AG04449 (cell line): ENCODE measurements at regions not wholly inside any gene's neighbourhood (a gene's known extent, or its start where the extent isn't known, plus 50 kb on each side); places are given as distances from the start of the nearest gene placed in this dataset.

Source experiments
- CTCF ChIA-PET: fragments of 350-600 bp; formaldehyde crosslinking; extraction: SDS; loops from one replicate; lab custom pipeline; 2021; ENCODE audit warnings: antibody characterized with exemption; lab: Yijun Ruan, JAX
- POLR2A ChIA-PET: fragments of 400-600, 350-600 bp; formaldehyde crosslinking; extraction: SDS; loops from one replicate; lab custom pipeline; 2020; ENCODE audit warnings: antibody characterized with exemption, inconsistent platforms; lab: Yijun Ruan, JAX
- DNase-seq: peaks from one replicate; pipeline ENCODE4 v3.0.0-alpha.2; 2010; ENCODE audit warnings: low read depth, low spot score
- H3K4me3 ChIP-seq: 2 replicates; pipeline ENCODE4 v1.5.1; 2011; ENCODE audit warnings: low read depth, mild to moderate bottlenecking, control low read depth, low read length
- CTCF ChIP-seq: IDR thresholded peaks from one replicate; pipeline ENCODE4 v1.5.1; 2011; ENCODE audit warnings: mild to moderate bottlenecking, moderate library complexity, low read length, control low read depth, inconsistent platforms; ENCODE audit not compliant: insufficient read depth; ENCODE audit errors: missing control alignments

- no peak for TF ChIP-seq CTCF
- DNase-seq = no peak
- ChIA-PET CTCF (no interaction called here), POLR2A (no interaction called here)
- no peak overlapping the region for H3K4me3 ChIP-seq
Observed at GRCh38 chr2:145015561-145015960, 495.6 kb upstream of the ZEB2 start.

- POLR2A ChIA-PET = no interaction called here
- H3K4me3 ChIP-seq = no peak overlapping the region
- CTCF ChIA-PET = interaction anchor here (0.9 kb wide), 1 partner anchor 471 kb away, joined by 3 read pairs; no protein-coding TSS in a partner anchor
- no peak for DNase-seq
- TF ChIP-seq CTCF = no peak
Observed at GRCh38 chr2:145012806-145013205, 492.9 kb upstream of the ZEB2 start.

DNA sequence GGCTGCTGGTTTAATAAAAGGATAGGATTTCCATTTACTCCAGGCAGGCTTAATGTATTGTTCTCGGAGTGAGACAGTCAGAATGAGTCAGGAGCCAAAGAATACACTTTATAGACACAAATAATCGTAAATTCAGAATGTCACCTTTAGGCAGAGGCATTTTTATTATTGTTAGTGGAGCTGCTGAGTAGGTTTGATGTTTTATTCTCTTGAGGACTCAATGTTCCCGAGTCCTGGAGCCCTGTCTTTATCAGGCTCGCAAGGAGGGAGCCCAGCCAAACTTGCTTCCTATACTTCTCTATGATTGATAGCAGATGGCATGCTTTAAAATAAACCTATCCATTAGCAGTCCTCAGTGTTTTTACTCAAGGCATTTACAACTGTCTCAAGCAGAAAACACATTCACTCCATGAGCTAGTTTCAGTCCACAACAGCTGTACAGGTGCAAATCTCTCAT, 492.3 kb upstream of the ZEB2 start:
- no peak for DNase-seq
- ChIA-PET POLR2A (no interaction called here), CTCF (no interaction called here)

DNA sequence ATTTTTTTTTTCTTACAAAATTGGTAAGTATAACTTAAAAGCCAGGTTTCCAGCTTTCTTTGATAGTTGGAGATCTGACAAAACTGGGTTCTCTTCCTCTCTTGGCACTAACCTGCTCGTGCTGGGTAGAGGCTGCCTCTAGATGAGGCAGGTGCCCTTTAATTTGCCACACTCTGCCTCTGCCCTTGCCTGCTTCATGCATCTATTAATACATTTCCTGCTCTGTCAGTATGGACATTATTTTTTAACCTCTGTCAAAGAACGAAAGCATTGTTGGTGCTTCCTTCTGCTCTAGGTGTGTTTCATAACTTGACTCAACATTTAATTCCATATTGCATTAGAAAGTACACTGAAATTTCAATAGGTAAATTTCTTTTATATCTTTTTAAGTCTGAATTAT, 490.7 kb upstream of the ZEB2 start:
- CTCF ChIA-PET = no interaction called here
- no peak for DNase-seq
- TF ChIP-seq CTCF = no peak
- POLR2A ChIA-PET = no interaction called here
- H3K4me3 ChIP-seq = no peak overlapping the region

More for the DNA sequence above, 492.3 kb upstream of the ZEB2 start:
- no peak for TF ChIP-seq CTCF
- H3K4me3 ChIP-seq = no peak overlapping the region

DNA sequence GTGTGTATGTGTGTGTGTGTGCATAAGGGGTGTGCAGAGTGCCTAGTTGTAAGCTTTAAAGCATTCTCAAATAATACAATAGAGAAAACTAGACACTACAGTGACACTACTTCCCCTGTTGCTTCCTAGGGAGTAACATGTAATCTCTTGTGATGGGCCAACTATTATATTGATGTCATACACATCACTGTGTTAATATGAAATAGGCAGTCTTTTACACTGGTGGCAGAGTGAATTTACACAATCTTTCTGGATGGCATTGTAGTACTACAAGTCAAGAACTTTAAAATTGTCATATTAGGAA, 488.0 kb upstream of the ZEB2 start:
- CTCF ChIA-PET = interaction anchor here (1.2 kb wide), 1 partner anchor 15 kb away, joined by 4 read pairs; no protein-coding TSS in a partner anchor

More for the DNA sequence above, 488.0 kb upstream of the ZEB2 start:
- DNase-seq = no peak
- TF ChIP-seq CTCF = no peak
- POLR2A ChIA-PET = interaction anchor here (0.7 to 1.3 kb wide), 3 partner anchors 15 to 325 kb away, joined by 3 to 5 read pairs (median 3); no protein-coding TSS in a partner anchor
- H3K4me3 ChIP-seq = no peak overlapping the region
